Stromal cell of bone marrow (primary cell): ENCODE measurements at regions not wholly inside any gene's neighbourhood (a gene's known extent, or its start where the extent isn't known, plus 50 kb on each side); places are given as distances from the start of the nearest gene placed in this dataset.

Source experiments
- DNase-seq: peaks from one replicate; pipeline ENCODE4 v3.0.0-alpha.2; 2012; ENCODE audit warnings: low read depth

DNA sequence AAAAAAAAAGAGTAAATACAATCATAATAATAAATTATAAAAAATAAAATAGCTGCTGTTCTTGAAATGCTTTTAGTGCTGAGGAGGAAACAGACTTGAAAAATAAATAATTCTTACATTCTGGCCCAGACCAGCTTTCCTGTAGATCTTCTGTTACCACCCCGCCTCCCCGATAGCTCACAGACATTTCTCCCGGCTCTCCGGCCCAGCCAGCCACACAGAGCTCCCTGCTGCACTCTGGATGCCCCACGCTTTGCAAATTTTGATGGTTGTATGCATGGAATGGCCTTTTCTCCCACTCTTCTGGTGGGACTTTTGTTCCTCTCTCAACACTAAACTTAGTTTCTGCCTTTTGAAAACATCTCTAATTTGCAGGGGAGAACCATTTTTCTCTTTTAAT, 249.3 kb downstream of the ATP23 start:
- no peak for DNase-seq

DNA sequence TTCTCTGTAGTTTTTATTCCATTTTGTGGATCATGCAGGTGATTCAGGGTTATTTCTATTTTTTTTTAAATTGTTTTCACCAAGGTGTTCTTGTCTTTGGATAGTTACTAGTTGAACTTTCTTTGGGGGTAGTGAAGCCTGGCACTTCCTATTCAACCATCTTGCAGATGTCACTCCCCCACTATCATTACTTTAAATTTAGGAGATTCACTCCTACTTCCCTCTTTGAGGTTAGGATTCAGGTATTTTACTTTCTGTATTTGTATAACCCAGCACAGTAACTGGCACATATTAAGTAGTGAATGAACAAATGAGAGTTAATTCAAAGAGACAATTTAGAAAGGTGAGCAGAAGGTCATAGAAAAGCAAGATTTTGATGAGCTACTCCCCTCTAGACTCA, 255.6 kb downstream of the ATP23 start:
- DNase-seq = no peak

DNA sequence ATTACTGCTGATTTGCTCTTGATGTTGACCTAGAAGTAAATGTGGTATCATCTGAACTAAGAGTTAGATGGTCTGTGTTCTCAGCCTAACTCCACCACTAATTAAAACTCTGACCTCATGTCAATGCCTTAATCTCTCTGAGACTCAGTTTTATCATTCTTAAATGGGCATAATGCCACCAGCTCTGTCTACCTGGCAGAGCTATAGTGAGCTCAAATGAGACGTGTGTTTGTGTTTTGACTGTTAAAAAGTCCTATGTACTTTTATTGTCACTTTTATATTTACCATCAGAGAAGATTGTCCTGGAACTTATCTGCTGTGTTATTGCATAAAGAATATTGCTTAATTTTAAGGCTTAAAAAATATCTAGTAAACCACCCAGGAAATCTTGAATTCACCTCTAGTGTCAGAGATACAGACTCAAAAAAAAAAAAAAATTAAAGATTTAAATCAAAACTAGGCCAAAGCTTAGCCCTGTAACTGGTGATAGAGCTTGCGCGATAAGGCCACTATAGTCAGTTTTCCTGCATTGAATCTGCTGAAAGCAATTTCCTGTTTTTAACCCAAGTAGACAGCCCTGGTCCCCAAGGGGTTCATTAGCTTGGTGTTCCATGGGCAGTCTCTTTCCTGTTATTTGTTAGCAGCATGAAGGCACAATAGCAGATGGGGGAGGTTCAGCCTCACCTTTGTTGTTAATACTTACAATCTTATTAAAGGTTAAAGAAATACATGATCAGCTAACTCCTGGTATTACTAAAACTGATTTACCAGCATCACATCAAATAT, 261.8 kb downstream of the ATP23 start:
- no peak for DNase-seq

DNA sequence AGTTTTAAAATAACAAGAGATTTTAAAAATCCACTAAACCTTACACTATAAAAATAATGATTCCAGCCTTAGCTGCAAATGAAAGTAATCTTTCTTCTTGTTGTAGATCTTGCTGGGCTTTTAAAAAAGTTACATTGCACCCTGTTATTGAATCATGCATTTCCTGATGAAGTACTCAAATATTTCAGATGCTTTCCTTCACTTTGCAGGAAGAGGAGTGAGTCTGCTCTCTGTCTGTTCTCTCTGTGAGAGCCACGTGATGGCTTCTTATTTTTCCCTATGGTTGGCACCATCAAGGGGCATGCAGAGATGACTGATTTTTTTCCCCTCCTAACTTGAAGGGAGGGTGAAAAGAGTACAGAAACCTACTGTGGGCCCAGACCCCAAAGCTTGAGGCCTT, 262.7 kb downstream of the ATP23 start:
- no peak for DNase-seq

GRCh38 chr12:58206876-58207275, 265.5 kb downstream of the ATP23 start:
- no peak for DNase-seq

- no peak for DNase-seq
Observed at GRCh38 chr12:58211211-58211610, 269.8 kb downstream of the ATP23 start.

DNA sequence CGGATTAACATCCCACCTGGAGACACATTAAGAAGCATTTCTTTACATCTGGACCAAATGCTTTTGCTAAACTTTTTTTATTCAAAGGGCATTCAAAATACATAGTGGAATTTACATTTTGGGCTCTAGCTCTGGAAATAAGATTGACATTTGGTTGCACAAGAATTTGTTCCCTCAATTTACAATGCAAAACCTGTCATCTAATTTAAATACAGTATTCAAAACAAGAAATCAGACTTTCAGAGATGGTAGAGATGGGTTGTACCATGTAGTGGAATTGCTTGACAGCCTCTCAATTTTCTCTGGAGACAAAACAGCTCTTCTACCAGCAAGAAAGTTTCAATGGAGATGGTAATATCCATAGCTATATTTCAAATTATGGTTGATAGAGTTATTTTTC, 275.8 kb downstream of the ATP23 start:
- DNase-seq = no peak

- DNase-seq = no peak
Observed at GRCh38 chr12:58224536-58225105, 283.3 kb downstream of the ATP23 start.

- DNase-seq = no peak
Observed at GRCh38 chr12:58225203-58225877, 284.0 kb downstream of the ATP23 start.

DNA sequence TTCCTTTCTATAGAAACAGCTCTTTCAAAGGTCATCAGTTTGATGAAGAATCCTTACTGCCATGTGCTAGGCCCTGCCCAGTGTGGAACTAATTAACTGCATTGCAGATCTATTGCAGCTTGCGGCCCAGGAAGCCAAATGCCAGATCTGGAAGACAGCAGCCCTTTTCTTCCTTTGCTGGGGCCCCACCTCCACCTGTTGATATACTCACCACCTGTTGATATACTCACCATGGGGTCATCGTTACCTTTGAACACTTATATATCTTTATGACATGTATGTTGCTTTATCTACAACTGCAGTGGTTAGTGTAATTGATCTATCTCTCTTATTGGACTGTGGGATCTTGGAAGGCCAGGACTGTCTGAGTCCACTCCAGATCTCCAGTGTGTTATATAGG, 292.5 kb downstream of the ATP23 start:
- no peak for DNase-seq

DNA sequence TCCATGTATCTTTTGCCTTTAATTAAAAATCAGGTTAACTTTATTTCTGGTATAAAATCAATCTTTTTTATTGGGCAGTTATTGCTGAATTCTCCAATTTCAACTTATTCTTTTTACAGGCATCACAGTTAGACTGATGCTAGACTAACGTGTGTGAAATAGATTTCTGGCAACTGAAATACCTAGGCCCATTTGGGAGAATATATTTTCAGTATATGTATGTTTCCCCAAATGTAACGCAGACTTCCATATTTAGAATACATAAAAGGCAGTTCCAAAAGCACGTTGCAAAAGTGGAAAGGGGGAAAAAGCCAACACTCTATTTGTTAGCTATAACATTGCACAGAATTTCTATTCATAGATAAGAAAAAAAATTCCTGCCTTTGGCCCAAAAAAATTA, 297.0 kb downstream of the ATP23 start:
- no peak for DNase-seq

DNA sequence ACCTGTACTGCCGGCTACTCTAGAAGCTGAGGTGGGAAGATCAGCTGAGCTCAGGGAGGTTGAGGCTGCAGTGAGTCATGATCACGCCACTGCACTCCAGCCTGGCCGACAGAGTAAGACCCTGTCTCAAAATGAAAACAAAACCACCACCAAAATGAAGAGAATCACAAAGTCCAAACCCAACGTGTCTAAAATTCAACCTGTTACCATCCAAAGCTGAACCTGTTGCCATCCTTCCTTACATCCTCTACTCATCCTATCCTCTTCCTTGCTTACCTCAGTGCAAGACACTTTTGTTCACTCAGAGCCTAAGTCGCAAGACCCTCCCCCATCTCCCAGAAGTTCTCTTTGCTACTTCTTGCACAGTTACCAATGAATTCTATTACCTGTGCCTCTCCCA, 299.7 kb downstream of the ATP23 start:
- no peak for DNase-seq

DNA sequence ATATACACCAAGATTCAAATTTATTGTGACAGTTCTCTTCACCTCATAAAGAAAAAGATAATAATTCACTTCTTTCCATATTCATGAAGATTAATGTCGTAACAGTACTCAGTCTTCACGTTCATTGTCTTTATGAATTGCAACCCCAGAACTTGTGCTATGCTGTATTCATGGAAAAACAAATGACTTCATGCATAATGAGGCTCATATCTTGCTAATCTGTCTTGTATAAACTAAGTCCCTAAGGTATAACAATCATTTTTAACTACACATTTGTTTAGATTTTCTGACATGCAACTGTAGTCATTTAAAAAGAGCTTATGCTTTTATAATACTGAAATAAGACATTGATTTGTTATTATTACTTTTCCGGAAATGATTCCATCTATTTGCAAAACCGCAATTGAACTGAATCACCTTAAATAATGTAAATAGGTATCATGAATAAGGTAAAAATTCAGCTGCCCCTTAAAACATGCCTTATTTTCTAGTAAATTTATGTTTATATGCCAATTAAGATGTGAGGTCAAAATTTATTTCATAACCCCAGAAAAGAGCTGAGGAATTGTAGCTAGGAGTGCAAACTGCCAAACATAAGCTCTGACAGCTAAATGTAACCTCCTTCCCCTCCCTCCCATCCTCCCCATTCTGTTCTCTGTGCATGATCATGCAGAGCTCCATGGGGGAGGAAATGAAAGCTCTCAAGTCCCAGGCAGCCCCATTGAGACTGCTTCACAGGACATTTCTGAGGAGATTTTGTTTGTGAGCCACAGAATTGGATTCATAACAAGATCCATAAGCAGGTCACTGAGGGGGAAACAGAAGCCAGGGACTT, 301.6 kb downstream of the ATP23 start:
- no peak for DNase-seq

GRCh38 chr12:58247633-58248032, 306.3 kb downstream of the ATP23 start:
- DNase-seq = no peak

DNA sequence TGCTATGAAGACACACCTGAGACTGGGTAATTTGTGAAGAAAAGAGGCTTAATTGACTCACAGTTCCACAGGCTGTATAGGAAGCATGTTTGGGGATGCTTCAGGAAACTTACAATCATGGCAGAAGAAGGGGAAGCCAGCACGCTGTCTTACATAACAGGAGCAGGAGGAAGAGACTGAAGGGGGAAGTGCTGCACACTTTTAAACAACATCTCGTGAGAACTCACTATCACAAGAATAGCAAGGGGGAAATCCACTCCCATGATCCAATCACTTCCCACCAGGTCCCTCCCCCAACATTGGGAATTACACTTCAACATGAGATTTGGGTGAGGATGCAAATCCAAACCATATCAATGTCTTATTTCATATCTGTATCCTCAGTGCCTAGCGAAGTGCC, 307.2 kb downstream of the ATP23 start:
- DNase-seq = no peak

DNA sequence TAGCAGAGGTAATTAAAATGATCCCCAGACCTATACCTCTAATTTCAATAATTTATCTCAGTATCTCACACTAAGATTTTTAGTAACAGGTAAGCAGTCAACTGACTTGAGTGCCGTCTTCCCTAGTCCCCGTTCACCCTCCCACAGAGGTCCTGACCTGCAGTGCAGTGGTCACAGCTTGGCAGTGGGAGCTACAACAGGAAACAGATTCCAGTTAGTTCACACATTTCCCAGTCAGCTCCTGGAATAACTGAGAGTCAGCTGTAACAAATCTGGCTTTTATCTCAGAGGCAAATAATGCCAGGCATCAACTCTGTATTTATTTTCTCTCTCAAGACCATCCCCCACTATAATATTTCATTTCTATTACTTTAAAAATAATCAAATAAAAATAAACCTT, 308.2 kb downstream of the ATP23 start:
- DNase-seq = no peak

- DNase-seq = no peak
Observed at GRCh38 chr12:58250077-58250476, 308.7 kb downstream of the ATP23 start.

DNA sequence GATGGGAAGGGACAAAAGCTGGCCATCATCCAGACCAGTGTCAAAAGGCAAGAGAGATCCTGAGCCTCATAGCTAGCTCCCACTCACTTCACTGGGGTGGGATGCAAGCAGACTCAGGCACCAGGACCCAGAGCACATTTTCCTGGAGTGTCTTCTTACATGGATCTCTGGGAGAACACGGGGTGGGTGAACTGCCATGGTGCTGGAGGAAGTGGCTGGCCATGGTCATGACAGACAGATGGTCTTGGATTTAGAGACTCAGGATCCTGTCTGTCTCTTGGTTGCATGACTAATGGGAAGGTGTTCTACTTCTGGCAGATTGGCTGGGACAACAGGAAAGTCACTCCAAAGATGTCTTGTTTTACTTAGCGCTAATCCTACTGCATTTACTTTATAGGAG, 311.5 kb downstream of the ATP23 start:
- DNase-seq = no peak

DNA sequence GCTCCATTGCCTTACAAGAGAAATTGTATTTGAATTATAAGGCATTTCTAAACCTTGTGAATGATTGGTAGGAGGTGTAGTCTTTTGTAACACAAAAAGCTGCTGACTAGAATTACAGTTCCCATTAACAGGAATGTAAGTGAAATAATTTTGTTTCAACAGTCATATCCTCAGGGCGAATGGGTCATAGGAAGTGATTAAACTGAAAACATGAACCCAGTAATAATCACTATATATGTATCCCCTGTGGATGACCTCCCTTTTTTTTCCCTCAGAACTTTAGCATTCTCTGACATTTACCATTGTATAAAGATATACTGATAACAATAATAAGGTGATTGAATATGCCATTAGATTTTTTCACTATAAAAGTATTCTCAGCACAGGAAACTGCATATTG, 312.3 kb downstream of the ATP23 start:
- no peak for DNase-seq

DNA sequence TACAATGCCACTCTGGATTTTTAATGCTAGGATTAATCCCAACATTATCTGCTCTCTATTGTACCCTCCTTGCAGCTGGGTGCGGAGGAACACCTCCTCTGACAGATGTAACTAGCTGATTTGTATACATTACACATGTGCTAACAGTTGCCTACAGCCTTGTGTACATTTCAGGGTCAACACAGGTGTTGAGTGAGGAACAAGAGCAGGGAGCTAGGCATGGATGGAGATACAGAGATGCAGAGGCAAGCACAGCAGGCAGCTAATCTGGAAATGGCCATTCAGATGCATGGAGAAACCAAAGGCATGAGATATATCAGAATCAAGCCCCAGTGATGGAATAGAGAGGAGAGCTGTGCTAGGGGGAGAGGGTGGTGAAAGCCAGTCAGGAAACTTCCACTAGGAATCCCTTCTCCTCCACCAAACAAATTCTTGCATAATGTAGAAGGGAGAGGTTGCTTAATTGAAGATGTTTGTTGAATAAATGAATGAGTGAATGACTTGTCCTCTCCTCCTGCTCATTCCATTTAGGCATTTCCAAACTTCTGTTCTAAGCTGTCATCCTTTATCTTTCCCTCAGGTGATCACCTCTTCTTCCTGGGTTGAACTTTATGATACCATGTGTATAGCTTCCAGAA, 313.2 kb downstream of the ATP23 start:
- no peak for DNase-seq

DNA sequence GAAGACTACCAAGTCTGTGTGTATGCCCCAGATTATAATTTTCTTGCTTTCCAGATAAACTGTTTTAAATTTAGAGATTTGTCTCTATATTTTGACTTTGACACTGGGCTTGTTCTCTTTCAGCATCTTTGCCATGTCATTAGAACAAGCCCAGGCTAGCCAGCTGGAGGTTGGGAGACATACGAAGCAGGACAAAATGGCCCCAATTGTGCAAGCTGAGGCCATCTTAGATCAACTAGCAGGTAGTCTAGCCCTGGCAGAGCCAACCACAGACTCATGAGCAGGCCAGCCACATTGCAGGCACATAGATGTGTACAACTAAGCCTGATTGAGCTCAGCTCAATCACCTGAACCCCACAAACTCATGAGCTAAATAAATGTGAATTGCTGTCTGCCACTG, 321.4 kb downstream of the ATP23 start:
- no peak for DNase-seq

DNA sequence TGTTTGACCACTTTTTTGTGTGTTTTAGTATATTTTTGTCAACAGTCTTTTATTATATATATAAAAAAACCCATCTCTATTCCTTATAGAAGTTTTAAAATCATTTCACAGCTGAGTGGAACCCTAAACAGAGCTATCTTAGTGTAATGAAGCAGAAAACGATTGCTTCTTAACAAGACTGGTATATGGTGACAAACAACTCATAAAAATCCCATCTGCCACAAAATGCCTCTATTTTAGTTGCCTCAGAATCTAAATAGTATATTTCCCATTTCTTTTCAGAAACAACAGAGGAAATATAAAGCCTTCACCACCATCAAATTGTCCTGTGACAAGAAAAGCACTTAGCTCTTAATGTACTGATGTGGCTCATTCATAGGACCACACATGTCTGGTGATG, 322.4 kb downstream of the ATP23 start:
- DNase-seq = no peak
